Fibroblast of lung (primary cell): ENCODE measurements at regions not wholly inside any gene's neighbourhood (a gene's known extent, or its start where the extent isn't known, plus 50 kb on each side); places are given as distances from the start of the nearest gene placed in this dataset.

Experiments used
- DNase-seq, 2 donors: peaks; one replicate each; pipeline versions ENCODE4 v3.0.0 to v3.0.0-alpha.2; 2010; ENCODE audit warnings: low read depth in 2 of 2
- H2AFZ ChIP-seq: 2 replicates; pipeline ENCODE4 v1.5.1; 2012; ENCODE audit warnings: low read length, control low read depth, inconsistent platforms
- H3K27ac ChIP-seq: 2 replicates; pipeline ENCODE4 v1.5.1; 2011; ENCODE audit warnings: low read length, control low read depth; ENCODE audit not compliant: insufficient read depth
- H3K27me3 ChIP-seq: 2 replicates; pipeline ENCODE4 v1.5.1; 2011; ENCODE audit warnings: mild to moderate bottlenecking, low read length; ENCODE audit not compliant: control insufficient read depth, insufficient read depth
- H3K36me3 ChIP-seq: 2 replicates; pipeline ENCODE4 v1.5.1; 2011; ENCODE audit warnings: low read length; ENCODE audit not compliant: control insufficient read depth, insufficient read depth
- H3K4me1 ChIP-seq: 2 replicates; pipeline ENCODE4 v1.5.1; 2011; ENCODE audit warnings: low read length; ENCODE audit not compliant: control insufficient read depth, insufficient read depth; ENCODE audit errors: extremely low read depth
- H3K4me2 ChIP-seq: 2 replicates; pipeline ENCODE4 v1.5.1; 2011; ENCODE audit warnings: low read length, control low read depth; ENCODE audit not compliant: insufficient read depth; ENCODE audit errors: extremely low read depth
- H3K4me3 ChIP-seq, 4 experiments: fragments of 200-600 bp in 1 of 4; sonication (generic) in 1 of 4; replicated peaks in 1 of 4; 2 replicates each; pipeline ENCODE4 v1.5.1; 2011 to 2016; ENCODE audit warnings: low read length in 4 of 4, low read depth in 3 of 4, mild to moderate bottlenecking in 3 of 4, control low read depth in 2 of 4, inconsistent platforms in 1 of 4, mixed read lengths in 1 of 4; ENCODE audit not compliant: insufficient read depth in 1 of 4; ENCODE audit errors: control extremely low read depth in 1 of 4
- H3K79me2 ChIP-seq: 2 replicates; pipeline ENCODE4 v1.5.1; 2012; ENCODE audit warnings: mild to moderate bottlenecking, low read length, inconsistent platforms; ENCODE audit not compliant: control insufficient read depth, insufficient read depth
- H3K9ac ChIP-seq: 2 replicates; pipeline ENCODE4 v1.5.1; 2011; ENCODE audit warnings: mild to moderate bottlenecking, low read length, control low read depth; ENCODE audit not compliant: insufficient read depth
- H3K9me3 ChIP-seq: 2 replicates; pipeline ENCODE4 v1.5.1; 2012; ENCODE audit warnings: low read depth, low read length; ENCODE audit not compliant: control insufficient read depth, insufficient read depth
- H4K20me1 ChIP-seq: 2 replicates; pipeline ENCODE4 v1.5.1; 2011; ENCODE audit warnings: low read length; ENCODE audit not compliant: control insufficient read depth, insufficient read depth; ENCODE audit errors: extremely low read depth
- CTCF ChIP-seq, 2 donors: IDR thresholded peaks in 1 of 2; conservative IDR thresholded peaks in 1 of 2; 1 replicate in 1 of 2; 2 replicates in 1 of 2; pipeline ENCODE4 v1.5.1; 2011 to 2012; ENCODE audit warnings: low read length in 2 of 2, control low read depth in 1 of 2, inconsistent platforms in 1 of 2, low read depth in 1 of 2, mild to moderate bottlenecking in 1 of 2
- EZH2 ChIP-seq: IDR thresholded peaks from 2 replicates; pipeline ENCODE4 v1.5.1; 2012; ENCODE audit warnings: low read length, control low read depth, mild to moderate bottlenecking; ENCODE audit errors: missing control alignments

- H3K9me3 ChIP-seq = no peaks in the 10 kb centered on the region
- H3K4me2 ChIP-seq = no peak overlapping the region
- no peaks in the 10 kb centered on the region for H3K36me3 ChIP-seq
- H3K27ac ChIP-seq = no peak overlapping the region
- H3K79me2 ChIP-seq = no peaks in the 10 kb centered on the region
- no peak overlapping the region for H3K9ac ChIP-seq
- no peaks in the 10 kb centered on the region for H4K20me1 ChIP-seq
- H3K4me3 ChIP-seq = no peak overlapping the region
- no peaks in the 10 kb centered on the region for H3K4me1 ChIP-seq
- no peaks in the 10 kb centered on the region for H3K27me3 ChIP-seq
- H2AFZ ChIP-seq = no peak overlapping the region
- DNase-seq = no peak
- TF ChIP-seq CTCF (conservative IDR thresholded peaks at IDR 0.05 in 1 of 2, IDR thresholded peaks at IDR 0.05 in 1 of 2; ENCODE audit: low read depth in 1 of 2, low read length in 2 of 2) = no peak
- TF ChIP-seq EZH2 = no peak
Measured at GRCh38 chr17:6184508-6184907, 114.3 kb downstream of the WSCD1 start.

GRCh38 chr17:6179017-6179416 lies 108.8 kb downstream of the WSCD1 start:
- Histone ChIP-seq H3K4me2 (no peak overlapping the region), H3K27ac (no peak overlapping the region), H3K9ac (no peak overlapping the region), H3K9me3 (no peaks in the 10 kb centered on the region), H4K20me1 (no peaks in the 10 kb centered on the region), H3K79me2 (no peaks in the 10 kb centered on the region), H3K4me3 (no peak overlapping the region), H2AFZ (no peak overlapping the region), H3K27me3 (no peaks in the 10 kb centered on the region), H3K4me1 (no peaks in the 10 kb centered on the region), H3K36me3 (no peaks in the 10 kb centered on the region)
- TF ChIP-seq CTCF (conservative IDR thresholded peaks at IDR 0.05 in 1 of 2, IDR thresholded peaks at IDR 0.05 in 1 of 2; ENCODE audit: low read depth in 1 of 2, low read length in 2 of 2) (no peak), EZH2 (no peak)
- no peak for DNase-seq

GRCh38 chr17:6177941-6178694 lies 107.9 kb downstream of the WSCD1 start:
- TF ChIP-seq CTCF (conservative IDR thresholded peaks at IDR 0.05 in 1 of 2, IDR thresholded peaks at IDR 0.05 in 1 of 2; ENCODE audit: low read depth in 1 of 2, low read length in 2 of 2) = no peak
- no peak for TF ChIP-seq EZH2
- no peaks in the 10 kb centered on the region for H3K79me2 ChIP-seq
- H3K4me1 ChIP-seq = no peaks in the 10 kb centered on the region
- H3K27me3 ChIP-seq = no peaks in the 10 kb centered on the region
- no peak overlapping the region for H3K9ac ChIP-seq
- H3K4me3 ChIP-seq = no peak overlapping the region
- no peak overlapping the region for H2AFZ ChIP-seq
- no peaks in the 10 kb centered on the region for H3K36me3 ChIP-seq
- no peak for DNase-seq
- H4K20me1 ChIP-seq = no peaks in the 10 kb centered on the region
- H3K27ac ChIP-seq = no peak overlapping the region
- H3K4me2 ChIP-seq = no peak overlapping the region
- no peaks in the 10 kb centered on the region for H3K9me3 ChIP-seq
